ENCODE measurements at regions not wholly inside any gene's neighbourhood (a gene's known extent, or its start where the extent isn't known, plus 50 kb on each side); places are given as distances from the start of the nearest gene placed in this dataset.
"Not testable (repeated sequence)": the region's sequence is repeated elsewhere in the genome, so short reads cannot be mapped to it uniquely, and the experiment has no call there.

DNA sequence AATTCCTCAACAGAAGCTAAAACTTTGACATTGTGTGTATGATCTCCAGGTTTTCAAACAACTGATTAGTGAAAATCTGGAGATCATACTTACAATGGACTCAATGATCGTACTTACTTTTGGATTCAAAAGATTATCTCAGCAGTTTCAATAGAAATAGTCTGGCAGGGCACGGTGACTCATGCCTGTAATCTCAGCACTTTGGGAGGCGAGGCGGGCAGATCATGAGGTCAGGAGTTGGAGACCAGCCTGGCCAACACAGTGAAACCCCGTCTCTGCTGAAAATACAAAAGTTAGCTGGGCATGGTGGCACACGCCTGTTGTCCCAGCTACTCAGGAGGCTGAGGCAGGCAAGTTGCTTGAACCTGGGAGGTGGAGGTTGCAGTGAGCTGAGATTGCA, 161.3 kb upstream of the MSX2 start:
- H4K91ac ChIP-seq (replicated peaks; ENCODE audit: insufficient read length, low read length); H2AK5ac ChIP-seq (ENCODE audit: low read depth, low read length); H3K4me3 ChIP-seq (ENCODE audit: extremely low read depth in 1 of 4, insufficient read depth in 2 of 4, low read depth in 3 of 4, low read length in 4 of 4); POLR2A ChIA-PET (ENCODE audit: partially characterized antibody); H2BK20ac ChIP-seq (ENCODE audit: low read length); H4K5ac ChIP-seq (ENCODE audit: insufficient read length, low read depth, low read length); H3K27ac ChIP-seq (ENCODE audit: low read depth, low read length); H3K18ac ChIP-seq (ENCODE audit: extremely low read depth, low read length); H4K8ac ChIP-seq (ENCODE audit: extremely low read depth, insufficient read depth, low read length); H3K79me2 ChIP-seq (ENCODE audit: control insufficient read depth in 1 of 2, insufficient read depth in 2 of 2, low read length in 2 of 2); H3K4ac ChIP-seq (replicated peaks; ENCODE audit: insufficient read length, low read depth, low read length); H2AFZ ChIP-seq (ENCODE audit: low read length); H3K9ac ChIP-seq (replicated peaks in 1 of 4; ENCODE audit: extremely low read depth in 1 of 4, low read depth in 3 of 4, low read length in 3 of 4); H3K79me1 ChIP-seq (ENCODE audit: low read depth, low read length); H3K4me1 ChIP-seq (replicated peaks in 1 of 4; ENCODE audit: control insufficient read depth in 3 of 4, insufficient read depth in 4 of 4, low read length in 3 of 4); H2BK120ac ChIP-seq (replicated peaks; ENCODE audit: low read depth, low read length); H2BK15ac ChIP-seq (ENCODE audit: low read length); H2BK12ac ChIP-seq (ENCODE audit: low read depth, low read length); FAIRE-seq; H3K56ac ChIP-seq (replicated peaks; ENCODE audit: insufficient read length, low read depth, low read length); H3K36me3 ChIP-seq (ENCODE audit: control insufficient read depth in 2 of 4, insufficient read depth in 4 of 4, low read length in 3 of 4); H4K20me1 ChIP-seq (replicated peaks in 1 of 2; ENCODE audit: control insufficient read depth in 1 of 2, insufficient read depth in 2 of 2, low read length in 2 of 2); H3K14ac ChIP-seq (ENCODE audit: insufficient read length); H3K4me2 ChIP-seq (ENCODE audit: insufficient read depth in 1 of 2, low read depth in 2 of 2, low read length in 2 of 2); H3K23me2 ChIP-seq (ENCODE audit: low read depth, low read length); H3K27me3 ChIP-seq (replicated peaks in 1 of 4; ENCODE audit: control insufficient read depth in 3 of 4, extremely low read depth in 1 of 4, insufficient read depth in 3 of 4, low read length in 3 of 4); H2BK5ac ChIP-seq (ENCODE audit: low read depth, low read length); DNase-seq (ENCODE audit: low read depth in 1 of 2, low spot score in 2 of 2); H3K23ac ChIP-seq (ENCODE audit: insufficient read length); H3K9me3 ChIP-seq (ENCODE audit: insufficient read depth in 2 of 2, low read depth in 1 of 2, low read length in 1 of 2): not testable (repeated sequence)
- WGBS, 2 experiments (ENCODE audit: extremely low coverage in 1 of 2, insufficient coverage in 1 of 2, insufficient read length in 1 of 2, insufficient replicate concordance in 2 of 2, low coverage in 1 of 2, low lambda C conversion rate in 2 of 2, missing lambda C conversion rate in 1 of 2), result 85% methylated on average over 6 of the region's 6 CpGs; no CpG with 5 or more reads in 1 of the 2 experiments
- CTCF ChIA-PET (ENCODE audit: partially characterized antibody), result interaction anchor here (0.6 to 1.0 kb wide), 2 partner anchors 10 to 43 kb away, joined by 3 read pairs; no protein-coding TSS in a partner anchor
